Nephron (organoid): ENCODE measurements at regions not wholly inside any gene's neighbourhood (a gene's known extent, or its start where the extent isn't known, plus 50 kb on each side); places are given as distances from the start of the nearest gene placed in this dataset.

Experiments
- H3K27ac Mint-ChIP-seq, 3 experiments: 2 replicates each; pipeline ENCODE4 v1.8.0; 2020; ENCODE audit warnings: mixed read lengths in 3 of 3, mild to moderate bottlenecking in 2 of 3, moderate library complexity in 1 of 3
- H3K27me3 Mint-ChIP-seq: 2 replicates; pipeline ENCODE4 v1.8.0; 2021; ENCODE audit warnings: low read depth, mild to moderate bottlenecking, moderate library complexity, mixed read lengths
- H3K36me3 Mint-ChIP-seq: 2 replicates; pipeline ENCODE4 v1.8.0; 2020; ENCODE audit warnings: low read depth, mixed read lengths
- H3K4me1 Mint-ChIP-seq: 2 replicates; pipeline ENCODE4 v1.8.0; 2020; ENCODE audit warnings: mixed read lengths
- H3K4me3 Mint-ChIP-seq, 3 experiments: 2 replicates each; pipeline ENCODE4 v1.8.0; 2020; ENCODE audit warnings: mild to moderate bottlenecking in 3 of 3, mixed read lengths in 3 of 3, moderate library complexity in 2 of 3
- H3K9me3 Mint-ChIP-seq: 2 replicates; pipeline ENCODE4 v1.8.0; 2020; ENCODE audit warnings: mixed read lengths
- TF ChIP-seq, protein P1 (sequence below), 3 experiments: fragments of 200-600 bp; sonication (generic); IDR thresholded peaks; one replicate each; pipeline ENCODE4 v1.5.0; 2021; ENCODE audit warnings: antibody characterized with exemption in 3 of 3; ENCODE audit not compliant: unreplicated experiment in 3 of 3

DNA sequence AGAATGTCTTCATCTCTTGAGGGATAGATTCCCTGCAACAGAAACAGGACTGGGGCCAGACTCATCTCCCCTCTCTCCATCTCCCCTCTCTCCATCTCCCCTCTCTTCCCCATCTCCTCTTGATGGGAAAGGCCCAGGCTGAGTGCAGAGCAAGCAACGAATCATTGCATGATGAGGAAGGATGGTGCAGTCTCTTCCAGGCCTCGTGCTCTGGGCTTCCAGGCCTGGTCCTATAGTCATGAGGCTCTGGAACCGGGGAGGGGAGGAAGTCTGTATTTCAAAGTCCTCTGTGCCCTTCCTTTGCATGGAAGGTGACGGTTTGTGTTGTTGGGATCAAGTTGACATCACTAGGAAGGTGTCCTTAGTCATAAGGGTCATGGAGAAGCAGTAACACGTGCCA lies 115.6 kb upstream of the NEDD4L start:
- TF ChIP-seq, protein P1, sequence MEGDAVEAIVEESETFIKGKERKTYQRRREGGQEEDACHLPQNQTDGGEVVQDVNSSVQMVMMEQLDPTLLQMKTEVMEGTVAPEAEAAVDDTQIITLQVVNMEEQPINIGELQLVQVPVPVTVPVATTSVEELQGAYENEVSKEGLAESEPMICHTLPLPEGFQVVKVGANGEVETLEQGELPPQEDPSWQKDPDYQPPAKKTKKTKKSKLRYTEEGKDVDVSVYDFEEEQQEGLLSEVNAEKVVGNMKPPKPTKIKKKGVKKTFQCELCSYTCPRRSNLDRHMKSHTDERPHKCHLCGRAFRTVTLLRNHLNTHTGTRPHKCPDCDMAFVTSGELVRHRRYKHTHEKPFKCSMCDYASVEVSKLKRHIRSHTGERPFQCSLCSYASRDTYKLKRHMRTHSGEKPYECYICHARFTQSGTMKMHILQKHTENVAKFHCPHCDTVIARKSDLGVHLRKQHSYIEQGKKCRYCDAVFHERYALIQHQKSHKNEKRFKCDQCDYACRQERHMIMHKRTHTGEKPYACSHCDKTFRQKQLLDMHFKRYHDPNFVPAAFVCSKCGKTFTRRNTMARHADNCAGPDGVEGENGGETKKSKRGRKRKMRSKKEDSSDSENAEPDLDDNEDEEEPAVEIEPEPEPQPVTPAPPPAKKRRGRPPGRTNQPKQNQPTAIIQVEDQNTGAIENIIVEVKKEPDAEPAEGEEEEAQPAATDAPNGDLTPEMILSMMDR (IDR thresholded peaks at IDR 0.05; ENCODE audit: unreplicated experiment in 3 of 3): no peak

DNA sequence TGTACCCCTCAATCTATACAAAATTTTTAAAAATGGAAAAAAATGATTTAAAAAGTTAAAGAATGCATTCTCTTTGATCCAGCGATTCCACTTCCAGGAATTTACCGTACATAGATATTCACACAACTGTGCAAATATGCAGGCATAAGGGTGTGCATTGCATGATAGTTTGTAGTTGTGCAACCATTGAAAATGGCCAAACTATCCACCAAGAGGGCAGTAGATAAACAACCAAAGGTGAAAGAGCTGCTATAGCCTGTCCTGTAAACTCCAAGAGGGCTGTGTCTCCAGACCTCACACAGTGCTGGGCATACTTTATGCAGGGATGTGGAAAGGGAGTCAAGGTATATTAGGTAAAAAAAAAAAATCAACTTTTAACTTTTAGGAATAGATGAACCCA lies 116.5 kb upstream of the NEDD4L start:
- Mint-ChIP-seq H3K27ac (no peak overlapping the region), H3K4me3 (no peak overlapping the region), H3K36me3 (no peaks in the 10 kb centered on the region), H3K4me1 (no peaks in the 10 kb centered on the region), H3K9me3 (no peaks in the 10 kb centered on the region), H3K27me3 (no peaks in the 10 kb centered on the region)
- TF ChIP-seq, protein P1 (IDR thresholded peaks at IDR 0.05; ENCODE audit: unreplicated experiment in 3 of 3): no peak

More for the DNA sequence above, 115.6 kb upstream of the NEDD4L start:
- Mint-ChIP-seq H3K27ac (no peak overlapping the region), H3K9me3 (no peaks in the 10 kb centered on the region), H3K27me3 (no peaks in the 10 kb centered on the region), H3K4me1 (no peaks in the 10 kb centered on the region), H3K4me3 (no peak overlapping the region), H3K36me3 (no peaks in the 10 kb centered on the region)

- Mint-ChIP-seq H3K27ac (no peak overlapping the region), H3K9me3 (no peaks in the 10 kb centered on the region), H3K27me3 (no peaks in the 10 kb centered on the region), H3K36me3 (no peaks in the 10 kb centered on the region), H3K4me3 (no peak overlapping the region), H3K4me1 (no peaks in the 10 kb centered on the region)
- TF ChIP-seq, protein P1 (IDR thresholded peaks at IDR 0.05; ENCODE audit: unreplicated experiment in 3 of 3): no peak
Measured at GRCh38 chr18:57925706-57926105, 118.3 kb upstream of the NEDD4L start.

- TF ChIP-seq, protein P1 (IDR thresholded peaks at IDR 0.05; ENCODE audit: unreplicated experiment in 3 of 3): no peak
- Mint-ChIP-seq H3K27me3 (no peaks in the 10 kb centered on the region), H3K4me3 (no peak overlapping the region), H3K9me3 (no peaks in the 10 kb centered on the region), H3K4me1 (no peaks in the 10 kb centered on the region), H3K36me3 (no peaks in the 10 kb centered on the region), H3K27ac (no peak overlapping the region)
Measured at GRCh38 chr18:57923611-57924010, 120.4 kb upstream of the NEDD4L start.

DNA sequence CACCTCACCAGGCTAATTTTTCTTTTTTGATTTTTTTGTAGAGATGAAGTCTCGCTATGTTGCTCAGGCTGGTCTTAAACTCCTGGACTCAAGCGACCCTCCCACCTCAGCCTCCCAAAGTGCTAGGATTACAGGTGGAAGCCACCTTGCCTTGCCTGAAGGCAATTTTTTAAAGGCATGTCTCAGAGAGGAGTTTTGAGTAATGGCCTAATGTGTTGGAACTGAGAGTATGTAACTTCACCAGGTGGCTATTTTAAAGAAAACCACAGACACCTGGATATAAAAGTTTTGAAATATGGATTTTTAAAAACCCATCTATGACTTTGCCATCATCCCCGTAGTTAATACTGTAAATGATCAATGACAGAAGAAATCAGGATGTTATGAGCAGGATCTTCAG lies 119.8 kb upstream of the ATP8B1 start:
- no peaks in the 10 kb centered on the region for H3K9me3 Mint-ChIP-seq
- no peaks in the 10 kb centered on the region for H3K4me1 Mint-ChIP-seq
- TF ChIP-seq, protein P1 (IDR thresholded peaks at IDR 0.05; ENCODE audit: unreplicated experiment in 3 of 3): no peak

DNA sequence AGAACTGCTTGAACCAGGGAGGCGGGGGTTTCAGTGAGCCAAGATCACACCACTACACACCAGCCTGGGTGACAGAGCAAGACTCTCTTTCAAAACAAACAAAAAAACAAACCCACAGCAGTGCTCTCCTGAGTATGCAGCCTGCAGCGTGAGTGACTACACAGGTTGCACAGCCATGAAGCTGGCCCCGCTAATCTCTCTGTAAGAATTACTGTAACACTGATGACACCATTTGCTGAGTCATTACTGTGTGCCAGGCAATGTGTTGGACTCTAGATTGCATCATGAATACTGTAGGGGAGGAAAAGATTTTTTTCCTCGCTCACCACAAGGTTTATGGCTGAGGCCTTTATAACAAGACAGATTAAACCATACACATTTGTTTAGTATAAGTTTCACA lies 118.6 kb upstream of the ATP8B1 start:
- Mint-ChIP-seq H3K4me3 (no peak overlapping the region), H3K27ac (no peak overlapping the region), H3K36me3 (no peaks in the 10 kb centered on the region), H3K9me3 (no peaks in the 10 kb centered on the region), H3K4me1 (no peaks in the 10 kb centered on the region), H3K27me3 (no peaks in the 10 kb centered on the region)
- TF ChIP-seq, protein P1 (IDR thresholded peaks at IDR 0.05; ENCODE audit: unreplicated experiment in 3 of 3): no peak

More for the DNA sequence above, 119.8 kb upstream of the ATP8B1 start:
- H3K27ac Mint-ChIP-seq: no peak overlapping the region
- no peak overlapping the region for H3K4me3 Mint-ChIP-seq
- H3K36me3 Mint-ChIP-seq: no peaks in the 10 kb centered on the region
- H3K27me3 Mint-ChIP-seq: no peaks in the 10 kb centered on the region
